Fibroblast of lung (primary cell): ENCODE measurements at regions not wholly inside any gene's neighbourhood (a gene's known extent, or its start where the extent isn't known, plus 50 kb on each side); places are given as distances from the start of the nearest gene placed in this dataset.

Experiments
- EZH2 ChIP-seq: IDR thresholded peaks from 2 replicates; pipeline ENCODE4 v1.5.1; 2012; ENCODE audit warnings: low read length, control low read depth, mild to moderate bottlenecking; ENCODE audit errors: missing control alignments
- TF ChIP-seq, protein P1 (sequence below), 2 donors: IDR thresholded peaks in 1 of 2; conservative IDR thresholded peaks in 1 of 2; 1 replicate in 1 of 2; 2 replicates in 1 of 2; pipeline ENCODE4 v1.5.1; 2011 to 2012; ENCODE audit warnings: low read length in 2 of 2, control low read depth in 1 of 2, inconsistent platforms in 1 of 2, low read depth in 1 of 2, mild to moderate bottlenecking in 1 of 2

DNA sequence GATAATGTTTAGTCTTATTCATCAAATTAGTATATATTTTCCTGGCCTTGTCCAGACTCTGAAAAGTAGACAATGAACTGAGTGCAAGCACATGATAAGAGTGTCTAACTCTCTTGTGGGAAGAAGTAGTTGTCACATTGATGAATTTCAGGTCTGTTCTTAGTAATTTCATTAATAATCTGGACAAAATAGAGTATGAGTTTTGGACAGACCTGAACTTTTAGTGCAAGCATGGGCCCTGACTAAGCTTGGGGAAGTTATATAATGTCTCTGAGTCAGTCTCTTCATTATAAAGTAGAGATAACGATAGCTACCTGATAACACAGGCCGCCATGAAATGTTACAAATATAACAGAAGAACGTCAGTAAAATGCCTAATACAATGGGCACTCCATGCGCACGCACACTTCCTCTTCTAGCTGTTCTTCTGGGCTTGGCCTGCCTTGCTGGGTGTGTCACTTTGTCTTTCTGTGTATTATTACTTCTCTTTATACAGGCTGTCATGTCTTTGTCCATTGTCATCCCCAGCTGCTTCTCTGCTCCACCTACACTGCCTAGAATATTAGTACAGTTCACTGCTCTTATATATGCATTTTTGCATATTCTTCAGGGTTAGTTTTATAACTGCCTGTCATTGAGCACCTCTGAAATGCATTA, 129.1 kb upstream of the HTR2A start:
- TF ChIP-seq, protein P1, sequence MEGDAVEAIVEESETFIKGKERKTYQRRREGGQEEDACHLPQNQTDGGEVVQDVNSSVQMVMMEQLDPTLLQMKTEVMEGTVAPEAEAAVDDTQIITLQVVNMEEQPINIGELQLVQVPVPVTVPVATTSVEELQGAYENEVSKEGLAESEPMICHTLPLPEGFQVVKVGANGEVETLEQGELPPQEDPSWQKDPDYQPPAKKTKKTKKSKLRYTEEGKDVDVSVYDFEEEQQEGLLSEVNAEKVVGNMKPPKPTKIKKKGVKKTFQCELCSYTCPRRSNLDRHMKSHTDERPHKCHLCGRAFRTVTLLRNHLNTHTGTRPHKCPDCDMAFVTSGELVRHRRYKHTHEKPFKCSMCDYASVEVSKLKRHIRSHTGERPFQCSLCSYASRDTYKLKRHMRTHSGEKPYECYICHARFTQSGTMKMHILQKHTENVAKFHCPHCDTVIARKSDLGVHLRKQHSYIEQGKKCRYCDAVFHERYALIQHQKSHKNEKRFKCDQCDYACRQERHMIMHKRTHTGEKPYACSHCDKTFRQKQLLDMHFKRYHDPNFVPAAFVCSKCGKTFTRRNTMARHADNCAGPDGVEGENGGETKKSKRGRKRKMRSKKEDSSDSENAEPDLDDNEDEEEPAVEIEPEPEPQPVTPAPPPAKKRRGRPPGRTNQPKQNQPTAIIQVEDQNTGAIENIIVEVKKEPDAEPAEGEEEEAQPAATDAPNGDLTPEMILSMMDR (conservative IDR thresholded peaks at IDR 0.05 in 1 of 2, IDR thresholded peaks at IDR 0.05 in 1 of 2; ENCODE audit: low read depth in 1 of 2, low read length in 2 of 2) = no peak
- no peak for TF ChIP-seq EZH2
